GM18499 (cell line): ENCODE measurements at regions not wholly inside any gene's neighbourhood (a gene's known extent, or its start where the extent isn't known, plus 50 kb on each side); places are given as distances from the start of the nearest gene placed in this dataset.
"Not testable (repeated sequence)": the region's sequence is repeated elsewhere in the genome, so short reads cannot be mapped to it uniquely, and the experiment has no call there.

ENCODE experiments used
- ATAC-seq: cut with Tn5 transposase; IDR thresholded peaks from one replicate; pipeline ENCODE4 v1.9.1; 2021; ENCODE audit warnings: moderate number of reproducible peaks; ENCODE audit not compliant: insufficient read depth, unreplicated experiment

DNA sequence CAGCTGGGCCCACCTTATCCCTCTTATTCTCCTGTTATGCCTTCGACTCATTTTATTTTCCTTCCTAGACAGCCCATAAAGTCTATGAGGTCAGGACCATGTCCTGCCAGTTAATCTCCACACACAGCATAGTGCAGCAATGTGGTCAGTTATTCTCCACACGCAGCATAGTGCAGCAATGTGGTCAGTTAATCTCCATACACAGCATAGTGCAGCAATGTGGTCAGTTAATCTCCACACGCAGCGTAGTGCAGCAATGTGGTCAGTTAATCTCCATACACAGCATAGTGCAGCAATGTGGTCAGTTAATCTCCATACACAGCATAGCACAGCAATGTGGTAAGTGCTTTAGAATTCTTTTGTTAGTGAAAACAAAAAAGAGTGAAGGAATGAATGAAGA lies 77.8 kb downstream of the TEX36 start:
- ATAC-seq: no peak

DNA sequence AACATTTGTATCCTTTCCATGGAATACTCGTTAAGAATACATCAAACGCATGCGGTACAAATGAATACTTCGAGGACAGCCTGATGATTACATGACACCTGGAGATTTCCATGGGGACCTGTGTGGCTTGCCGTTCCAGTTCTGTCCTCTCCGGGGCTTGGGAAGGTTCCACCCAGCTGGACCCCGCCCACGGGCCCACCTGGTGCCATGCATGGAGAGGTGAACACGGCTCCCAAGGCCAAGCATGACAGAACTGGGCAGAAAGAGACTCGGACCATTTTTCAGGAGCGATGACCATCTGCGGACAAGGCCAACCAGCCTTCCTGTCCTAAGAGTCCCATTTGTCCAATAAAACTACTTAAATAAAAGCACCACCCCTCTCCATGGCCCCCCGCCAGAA lies 80.1 kb downstream of the TEX36 start:
- ATAC-seq: no peak

GRCh38 chr10:125599194-125599593 lies 83.8 kb downstream of the TEX36 start:
- ATAC-seq: no peak

DNA sequence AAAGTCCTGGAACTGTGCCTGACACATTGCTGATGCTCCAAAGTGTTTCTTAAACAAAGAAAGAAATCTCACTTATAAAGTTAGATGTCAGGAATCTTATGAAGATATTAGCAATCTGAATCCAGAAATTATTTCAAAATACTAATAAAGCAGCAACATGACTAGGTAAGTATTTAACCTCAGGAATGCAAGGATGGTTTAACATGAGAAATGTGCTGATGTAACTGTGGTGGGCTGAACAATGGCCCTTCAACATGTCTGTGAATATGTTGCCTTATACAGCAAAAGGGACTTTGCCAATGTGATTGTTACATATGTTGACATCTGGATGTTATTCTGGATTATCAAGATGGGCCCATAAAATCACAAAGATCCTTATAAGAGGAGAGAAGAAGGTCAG lies 87.1 kb downstream of the TEX36 start:
- ATAC-seq: no peak

DNA sequence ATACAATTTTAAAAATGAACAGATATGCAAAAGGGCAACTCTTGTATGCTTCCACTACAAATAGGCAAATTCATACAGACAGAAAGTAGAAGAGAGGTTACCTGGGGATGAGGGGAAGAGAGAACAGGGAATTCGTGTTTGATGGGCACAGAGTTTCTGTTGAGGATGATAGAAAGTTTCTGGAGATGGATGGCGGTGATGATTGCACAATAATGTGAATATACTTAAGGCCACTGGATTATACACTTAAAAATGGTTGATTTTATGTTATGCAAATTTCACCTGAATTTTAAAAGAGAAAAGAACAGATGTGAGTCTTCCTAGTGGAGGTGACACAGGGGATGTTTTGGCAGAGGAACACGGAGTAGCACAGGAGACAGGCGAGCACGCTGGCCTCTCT lies 89.3 kb downstream of the TEX36 start:
- ATAC-seq: no peak

DNA sequence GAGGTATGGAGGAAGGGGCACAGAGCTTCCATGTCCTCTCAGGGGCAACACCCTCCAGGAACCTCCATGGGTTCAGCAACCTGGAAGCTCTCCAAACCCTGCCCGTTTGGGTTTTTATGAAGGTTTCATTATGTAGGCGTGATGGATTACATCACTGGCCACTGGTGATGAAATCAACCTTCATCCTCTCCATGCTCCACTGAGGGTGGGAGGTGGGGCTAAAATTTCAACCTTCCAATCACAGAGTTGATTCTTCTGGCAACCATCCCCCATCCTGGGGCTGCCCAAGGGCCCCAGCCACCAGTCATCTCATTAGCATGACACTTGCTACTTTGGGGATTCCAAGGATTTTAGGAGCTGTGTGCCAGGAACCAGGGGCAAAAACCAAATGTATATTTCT lies 90.1 kb downstream of the TEX36 start:
- no peak for ATAC-seq

- no peak for ATAC-seq
Measured at GRCh38 chr10:125591886-125592285, 91.1 kb downstream of the TEX36 start.

DNA sequence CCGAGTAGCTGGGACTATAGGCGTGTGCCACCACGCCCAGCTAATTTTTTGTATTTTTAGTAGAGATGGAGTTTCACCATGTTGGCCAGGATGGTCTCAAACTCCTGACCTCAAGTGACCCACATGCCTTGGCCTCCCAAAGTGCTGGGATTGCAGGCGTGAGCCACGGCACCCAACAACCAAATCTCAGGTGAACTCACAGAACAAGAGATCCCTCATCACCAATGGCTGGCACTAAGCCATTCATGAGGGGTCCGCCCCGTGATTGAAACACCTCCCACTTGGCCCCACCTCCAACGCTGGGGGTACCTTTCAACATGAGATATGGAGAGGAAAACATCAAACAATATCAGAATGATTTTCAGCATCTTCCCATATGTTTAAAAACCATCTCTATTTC lies 94.2 kb downstream of the TEX36 start:
- ATAC-seq: not testable (repeated sequence)

GRCh38 chr10:125584954-125585353 lies 98.0 kb downstream of the TEX36 start:
- ATAC-seq: no peak

DNA sequence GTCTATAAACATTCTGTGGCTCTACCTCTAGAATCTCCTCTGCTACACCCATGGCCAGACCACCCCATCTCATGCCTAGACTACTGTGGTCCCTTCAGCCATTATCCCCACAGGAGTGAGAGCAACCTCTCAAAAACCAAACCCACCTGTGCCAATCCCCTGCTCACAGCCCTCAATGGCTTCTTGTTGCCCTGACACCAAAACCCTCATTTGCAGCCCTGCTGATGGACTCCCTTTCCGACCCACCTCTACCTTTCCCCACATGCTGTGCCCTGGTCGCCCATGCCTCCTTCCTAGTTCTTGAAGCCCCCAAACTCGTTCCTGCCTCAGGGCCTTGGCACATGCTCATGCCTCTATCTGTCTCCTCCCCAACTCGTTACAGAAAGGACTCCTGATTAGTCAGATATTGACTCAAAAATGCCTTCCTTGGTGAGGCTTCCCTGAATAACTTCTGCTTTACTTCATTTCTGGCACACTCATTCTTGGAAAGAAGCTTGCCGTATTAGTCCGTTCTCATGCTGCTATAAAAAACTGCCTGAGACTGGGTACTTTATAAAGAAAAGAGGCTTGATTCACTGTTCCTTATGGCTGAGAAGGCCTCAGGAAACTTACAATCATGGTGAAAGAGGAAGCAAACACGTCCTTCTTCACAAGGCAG lies 104.2 kb downstream of the TEX36 start:
- no peak for ATAC-seq

- no peak for ATAC-seq
Measured at GRCh38 chr10:125575843-125576242, 107.1 kb downstream of the TEX36 start.

DNA sequence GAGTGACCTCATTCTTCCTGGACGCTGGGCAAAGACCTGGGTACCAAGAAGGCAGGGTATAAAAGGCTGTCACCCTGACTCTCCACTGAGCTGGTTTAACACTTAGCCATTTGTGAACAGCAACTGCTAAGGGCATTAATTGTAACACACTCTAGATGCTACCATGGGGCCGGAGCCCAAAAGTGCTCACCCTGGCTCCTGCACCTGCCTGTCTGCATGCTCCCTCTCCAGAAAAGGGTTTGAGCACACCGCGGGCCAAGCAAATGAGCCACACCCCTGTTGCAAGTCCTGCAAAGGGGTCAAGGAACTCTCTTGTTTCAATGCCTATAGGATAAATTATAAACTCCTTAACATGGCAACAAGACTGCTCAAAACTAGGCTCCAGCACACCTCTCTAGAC lies 114.8 kb downstream of the TEX36 start:
- no peak for ATAC-seq

DNA sequence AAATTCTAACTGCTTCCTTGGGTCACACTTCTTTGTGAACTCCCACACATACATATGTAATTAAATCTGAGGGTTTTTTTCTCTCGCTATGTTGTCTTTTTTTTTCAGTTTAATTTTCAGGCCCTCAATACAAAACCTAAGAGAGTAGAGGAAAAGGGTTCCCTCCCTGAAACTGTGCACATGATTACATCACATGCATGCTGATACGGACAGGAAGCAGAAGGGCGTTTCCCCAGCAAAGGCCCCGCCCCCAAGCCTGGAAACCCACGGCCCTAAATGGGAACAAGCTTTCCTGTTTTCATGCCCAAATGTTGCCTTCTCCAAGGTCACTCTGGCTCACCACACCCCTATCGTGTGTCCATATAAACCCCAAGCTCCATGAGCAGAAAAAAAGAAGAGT lies 115.4 kb downstream of the TEX36 start:
- ATAC-seq: no peak

DNA sequence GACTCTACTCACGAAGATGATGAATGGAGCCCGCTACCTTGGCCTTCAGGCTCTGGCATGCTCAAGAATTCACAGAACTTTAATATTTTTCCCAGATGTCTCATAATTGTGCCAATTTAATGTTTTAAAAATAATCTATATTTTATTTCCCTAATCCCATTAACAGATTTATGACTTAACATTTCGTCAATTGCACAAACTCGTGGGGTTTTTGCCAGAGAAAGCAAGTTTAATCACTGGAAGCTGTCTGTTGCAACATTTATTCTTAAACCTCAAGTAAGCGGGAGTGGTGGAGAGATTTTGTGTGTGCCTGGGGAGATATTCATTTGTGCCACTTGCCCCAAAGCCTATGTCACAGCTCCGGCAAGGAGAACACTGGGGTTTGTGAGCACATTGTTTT lies 117.9 kb downstream of the TEX36 start:
- ATAC-seq: no peak

GRCh38 chr10:125564570-125564969 lies 118.4 kb downstream of the TEX36 start:
- ATAC-seq: no peak

DNA sequence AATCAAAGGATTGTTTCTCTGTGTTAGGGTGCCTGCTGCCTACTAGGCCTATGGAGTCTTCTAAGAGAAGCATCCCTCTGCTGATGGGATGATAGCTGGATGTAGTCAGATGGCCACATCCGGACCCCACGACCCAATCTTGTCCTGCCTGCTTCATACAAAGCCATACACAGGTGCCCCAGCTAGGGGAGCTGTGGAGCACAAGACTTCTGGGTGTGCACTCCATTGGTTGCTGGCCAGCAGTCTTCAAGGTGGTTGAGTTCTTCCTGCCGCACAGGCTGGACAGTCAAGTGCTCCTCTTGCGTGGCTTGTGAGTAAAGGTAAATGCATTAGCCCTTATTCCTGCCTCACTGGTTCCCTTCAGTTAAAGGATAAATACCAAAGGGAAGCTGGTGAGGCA lies 120.2 kb downstream of the TEX36 start:
- no peak for ATAC-seq

DNA sequence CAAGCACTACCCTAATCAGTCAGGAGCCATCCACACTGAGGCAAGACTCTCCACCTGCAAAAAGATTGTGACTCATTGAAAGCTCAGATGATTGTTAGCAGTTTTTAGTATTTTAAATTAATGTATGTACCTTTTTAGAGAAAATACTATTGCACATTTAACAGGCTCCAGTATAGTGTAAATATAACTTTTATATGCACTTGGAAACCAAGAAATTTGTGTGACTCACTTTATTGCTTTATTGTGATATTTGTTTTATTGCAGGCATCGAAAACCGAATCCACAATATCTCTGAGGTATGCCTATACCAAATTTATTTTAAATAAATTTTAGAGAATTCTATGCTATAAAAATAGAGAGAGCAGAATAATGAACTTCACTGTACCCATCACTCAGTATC lies 122.0 kb downstream of the TEX36 start:
- no peak for ATAC-seq

- peak; percentile 96 for ATAC-seq
Measured at GRCh38 chr10:125559210-125559609, 123.8 kb downstream of the TEX36 start.

GRCh38 chr10:125557801-125558505 lies 125.0 kb downstream of the TEX36 start:
- ATAC-seq: no peak

DNA sequence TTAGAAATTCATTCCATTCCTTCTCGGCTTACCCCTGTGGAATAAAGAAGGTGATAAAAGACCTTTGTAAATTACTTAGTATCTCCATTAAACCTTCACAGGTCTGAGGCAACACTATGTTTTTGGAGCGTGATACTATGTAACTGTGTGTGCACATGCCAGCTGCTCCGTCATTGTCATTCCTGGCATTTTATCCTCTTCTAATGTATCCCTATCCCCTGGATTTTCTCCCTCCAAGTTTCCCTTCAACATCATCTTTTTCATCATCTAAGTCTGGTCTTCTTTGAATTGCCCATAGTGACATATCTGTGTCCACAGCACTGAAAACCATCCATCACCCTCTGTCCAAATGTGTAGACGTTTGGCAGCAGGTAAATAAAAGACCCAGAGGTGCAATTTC lies 125.7 kb downstream of the TEX36 start:
- ATAC-seq: no peak

GRCh38 chr10:125556882-125557281 lies 126.1 kb downstream of the TEX36 start:
- no peak for ATAC-seq

- no peak for ATAC-seq
Measured at GRCh38 chr10:125555743-125556142, 127.2 kb downstream of the TEX36 start.
